ENCODE measurements at regions not wholly inside any gene's neighbourhood (a gene's known extent, or its start where the extent isn't known, plus 50 kb on each side); places are given as distances from the start of the nearest gene placed in this dataset.
A peak's percentile ranks its signal among the peaks of the same experiment; 100 is the strongest.

- DNase-seq, result no peak
These were observed 81.0 kb downstream of the SEMA4F start for GRCh38 chr2:74735009-74735408.

GRCh38 chr2:74735564-74735963 is 81.5 kb downstream of the SEMA4F start:
- DNase-seq, result no peak

GRCh38 chr2:74736589-74736988 is 82.5 kb downstream of the SEMA4F start:
- DNase-seq, result no peak

- DNase-seq, result no peak
These were observed 84.5 kb downstream of the SEMA4F start for GRCh38 chr2:74738586-74738985.

GRCh38 chr2:74739129-74739528 is 85.1 kb downstream of the SEMA4F start:
- no peak for DNase-seq

- DNase-seq, result no peak
These were observed 85.7 kb downstream of the SEMA4F start for GRCh38 chr2:74739733-74740241.

GRCh38 chr2:74740395-74740740 is 86.3 kb downstream of the SEMA4F start:
- DNase-seq, result no peak

GRCh38 chr2:74740741-74741431 is 86.8 kb downstream of the SEMA4F start:
- peak; percentile 86 for DNase-seq

GRCh38 chr2:74741629-74742028 is 87.6 kb downstream of the SEMA4F start:
- no peak for DNase-seq

- DNase-seq, result no peak
These were observed 88.4 kb downstream of the SEMA4F start for GRCh38 chr2:74742471-74742870.

- no peak for DNase-seq
These were observed 89.0 kb downstream of the SEMA4F start for GRCh38 chr2:74743039-74743438.

- DNase-seq, result no peak
These were observed 89.7 kb downstream of the SEMA4F start for GRCh38 chr2:74743778-74744177.

GRCh38 chr2:74744731-74745515 is 89.0 kb upstream of the HK2 start:
- no peak for DNase-seq

GRCh38 chr2:74745766-74746165 is 88.2 kb upstream of the HK2 start:
- no peak for DNase-seq

- no peak for DNase-seq
These were observed 87.4 kb upstream of the HK2 start for GRCh38 chr2:74746480-74746879.

- peak; percentile 31 for DNase-seq
These were observed 86.4 kb upstream of the HK2 start for GRCh38 chr2:74747411-74748080.

- DNase-seq, result no peak
These were observed 85.3 kb upstream of the HK2 start for GRCh38 chr2:74748665-74749064.

GRCh38 chr2:74749432-74749831 is 84.5 kb upstream of the HK2 start:
- no peak for DNase-seq

- no peak for DNase-seq
These were observed 81.7 kb upstream of the HK2 start for GRCh38 chr2:74751981-74752851.

GRCh38 chr2:74755386-74755785 is 78.5 kb upstream of the HK2 start:
- DNase-seq, result no peak

GRCh38 chr2:74756356-74756890 is 77.5 kb upstream of the HK2 start:
- DNase-seq, result no peak

GRCh38 chr2:74759986-74760385 is 73.9 kb upstream of the HK2 start:
- DNase-seq, result no peak

All from T1000 (cell line).